Activated CD4-positive, CD25-positive, alpha-beta regulatory T cell (primary cell): ENCODE measurements at regions not wholly inside any gene's neighbourhood (a gene's known extent, or its start where the extent isn't known, plus 50 kb on each side); places are given as distances from the start of the nearest gene placed in this dataset.
"Not testable (repeated sequence)": the region's sequence is repeated elsewhere in the genome, so short reads cannot be mapped to it uniquely, and the experiment has no call there.

ENCODE experiments used
- DNase-seq, 4 experiments: peaks; one replicate each; lab custom pipeline; 2025; lab: John Stamatoyannopoulos, UW

DNA sequence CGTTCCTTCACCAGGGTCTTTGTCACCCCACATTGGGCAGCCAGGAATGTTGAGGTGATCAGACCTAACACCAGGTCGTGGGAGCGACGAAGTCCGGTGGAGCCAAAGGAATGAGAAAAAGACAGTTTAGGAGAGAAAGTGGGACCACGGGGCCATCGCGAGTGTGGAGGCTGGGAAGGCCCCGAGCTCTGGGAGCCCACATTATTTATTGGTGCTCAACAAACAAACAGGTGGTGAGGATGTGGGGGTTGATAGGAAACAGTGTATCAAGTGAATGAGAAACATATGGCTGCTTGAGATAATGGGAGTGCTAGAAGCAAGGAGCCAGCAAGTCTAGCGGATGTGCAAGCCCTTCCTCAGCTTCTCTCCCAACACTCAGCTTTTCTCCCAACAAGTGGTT, 287.1 kb upstream of the SGK1 start:
- DNase-seq = no peak

GRCh38 chr6:134604014-134604676, 286.2 kb upstream of the SGK1 start:
- no peak for DNase-seq

- DNase-seq = no peak
Observed at GRCh38 chr6:134603561-134603960, 285.6 kb upstream of the SGK1 start.

GRCh38 chr6:134602123-134602522, 284.2 kb upstream of the SGK1 start:
- no peak for DNase-seq

DNA sequence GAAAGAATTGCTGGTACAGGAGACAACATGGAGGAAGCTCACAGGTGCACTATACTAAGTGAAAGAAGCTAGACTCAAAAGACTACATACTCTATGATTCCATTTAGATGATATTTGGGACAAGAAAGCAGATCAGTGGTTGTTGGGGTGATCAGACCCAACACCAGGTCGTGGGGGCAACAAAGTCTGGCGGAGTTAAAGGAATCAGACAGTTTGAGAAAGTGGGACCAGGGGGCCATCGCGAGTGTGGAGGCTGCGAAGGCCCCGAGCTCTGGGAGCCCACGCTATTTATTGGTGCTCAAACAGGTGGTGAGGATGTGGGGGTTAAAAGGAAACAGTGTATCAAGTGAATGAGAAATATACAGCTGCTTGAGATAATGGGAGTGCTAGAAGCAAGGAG, 282.8 kb upstream of the SGK1 start:
- no peak for DNase-seq

DNA sequence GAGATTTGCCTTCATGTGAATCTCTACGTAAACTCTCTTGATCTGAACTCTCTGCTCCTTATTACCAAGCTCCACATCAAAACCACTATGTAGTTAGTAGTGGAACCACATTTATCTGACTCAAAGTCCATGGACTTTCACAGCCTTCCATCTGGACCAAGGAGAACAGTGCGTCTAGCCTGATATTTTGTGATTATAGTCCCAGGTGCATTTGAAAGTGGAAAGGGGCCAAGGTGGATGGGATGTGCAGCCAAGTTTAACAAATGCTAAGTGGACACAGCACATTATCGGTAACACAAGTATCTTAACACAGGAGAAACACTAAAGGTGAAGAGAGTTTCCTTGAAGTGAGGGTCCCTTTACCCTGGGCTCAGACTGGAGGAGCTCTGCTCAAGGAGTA, 281.2 kb upstream of the SGK1 start:
- DNase-seq = no peak

DNA sequence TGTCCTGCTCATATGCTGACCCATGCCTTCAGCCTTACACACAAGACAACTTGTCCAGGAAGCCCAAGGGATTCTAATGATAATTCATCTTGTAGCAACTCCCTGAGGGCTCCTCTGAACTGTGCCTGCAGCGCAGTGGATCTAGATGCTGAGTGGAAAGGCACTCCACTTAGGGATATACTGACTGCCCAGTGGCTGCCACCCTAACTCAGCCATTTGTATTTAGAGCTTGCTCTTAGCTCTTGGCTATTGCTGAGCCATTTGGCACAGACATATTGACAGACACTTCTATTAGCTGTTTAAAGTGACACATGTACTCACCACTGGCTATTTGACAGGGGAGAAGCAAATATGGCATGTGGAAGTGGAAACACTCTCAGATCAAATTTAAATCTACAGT, 278.3 kb upstream of the SGK1 start:
- DNase-seq = no peak

- DNase-seq = no peak
Observed at GRCh38 chr6:134594881-134595280, 277.0 kb upstream of the SGK1 start.

DNA sequence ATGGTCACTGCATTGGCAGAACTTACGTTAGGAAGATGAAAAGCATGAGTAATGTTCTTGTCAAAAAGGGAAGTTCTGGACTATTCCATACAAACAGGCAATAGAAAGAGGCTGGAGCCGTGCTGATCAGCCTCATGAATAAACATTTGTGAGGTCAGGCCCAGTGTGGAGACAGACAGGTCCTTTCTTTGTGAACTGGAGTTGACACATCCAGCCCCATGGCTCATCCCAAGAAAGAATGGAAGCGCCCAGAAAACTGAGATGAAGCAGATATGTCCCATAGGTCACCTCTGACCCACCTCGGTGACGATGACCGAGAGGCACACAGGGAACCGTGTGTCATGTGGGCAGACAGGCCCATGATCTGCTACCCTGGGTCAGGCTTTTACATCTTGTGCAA, 276.0 kb upstream of the SGK1 start:
- no peak for DNase-seq

DNA sequence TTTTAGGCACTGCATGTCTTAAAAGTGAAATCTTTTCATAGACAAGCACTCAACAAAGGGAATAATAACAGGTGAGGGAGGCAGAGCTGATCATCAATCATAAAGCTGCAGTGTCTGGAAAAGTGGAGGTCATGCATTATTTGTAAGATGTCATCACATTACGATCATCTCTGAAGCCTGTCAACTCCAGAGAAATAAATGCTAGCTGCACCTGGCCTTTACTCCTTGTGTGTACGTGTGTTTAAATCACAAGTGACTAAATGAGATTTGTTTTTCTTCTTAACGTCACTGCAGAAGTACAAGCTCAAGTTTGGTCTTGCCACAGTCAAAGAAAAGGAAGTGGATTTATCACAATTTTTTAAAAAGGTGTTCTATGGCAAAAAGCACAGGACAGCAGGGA, 275.5 kb upstream of the SGK1 start:
- DNase-seq = no peak

DNA sequence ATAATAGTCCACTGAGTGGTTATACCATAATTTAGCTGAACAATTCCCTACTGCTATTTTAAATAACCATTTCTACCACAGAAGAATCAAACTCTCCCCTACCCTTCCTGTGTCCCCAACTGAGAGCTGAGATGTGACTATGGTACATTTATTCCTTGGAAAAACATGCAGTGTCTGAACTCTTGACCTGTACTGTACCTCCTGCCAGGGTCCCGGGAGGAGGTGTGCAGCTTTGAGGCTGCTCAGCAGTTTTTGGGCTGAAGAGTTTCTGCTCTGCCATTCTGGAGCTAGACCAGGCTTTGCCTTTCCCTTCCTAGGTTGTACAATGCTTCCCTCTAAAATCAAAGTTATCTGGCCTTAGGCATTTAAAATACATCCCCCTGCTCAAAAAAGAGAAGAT, 275.1 kb upstream of the SGK1 start:
- no peak for DNase-seq

DNA sequence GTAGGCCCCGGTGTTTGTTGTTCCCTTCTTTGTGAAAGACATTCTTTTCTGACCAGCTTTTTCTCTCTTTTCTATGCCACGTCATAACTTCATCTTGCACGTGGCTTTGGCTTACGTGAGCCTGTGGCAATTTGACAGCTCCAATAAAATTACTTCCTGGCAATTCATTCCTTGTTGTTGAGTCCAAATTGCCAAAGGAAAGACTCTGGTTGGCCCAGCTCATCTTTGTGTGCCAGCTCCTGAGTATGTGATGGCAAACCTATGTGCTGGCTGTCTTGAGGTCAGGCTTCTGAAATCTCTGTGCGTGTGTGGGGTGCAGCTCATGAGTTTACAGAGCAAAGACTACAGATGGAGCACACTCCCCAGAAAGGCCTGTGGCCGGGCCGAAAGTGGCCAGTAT, 272.5 kb upstream of the SGK1 start:
- no peak for DNase-seq

DNA sequence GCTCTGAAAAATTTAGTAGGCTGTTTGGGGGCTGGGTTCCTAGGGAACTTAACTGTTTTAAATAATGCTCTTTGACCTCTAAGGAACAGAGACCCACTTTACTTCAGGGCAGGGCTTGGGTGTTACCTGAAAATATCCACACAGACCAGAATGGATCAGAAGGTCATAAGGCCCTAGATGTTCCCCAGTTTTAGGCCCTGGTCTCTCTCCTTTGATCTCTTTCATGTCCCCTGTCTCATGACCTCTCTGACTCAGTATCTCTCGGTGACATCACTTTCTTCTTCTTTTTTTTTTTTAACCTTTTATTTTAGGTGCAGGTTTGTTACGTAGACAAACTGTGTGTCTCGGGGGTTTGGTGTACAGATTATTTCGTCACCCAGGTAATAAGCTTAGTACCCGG, 272.1 kb upstream of the SGK1 start:
- DNase-seq = no peak

- no peak for DNase-seq
Observed at GRCh38 chr6:134589512-134589911, 271.6 kb upstream of the SGK1 start.

- DNase-seq = no peak
Observed at GRCh38 chr6:134588267-134588666, 270.4 kb upstream of the SGK1 start.

- DNase-seq = no peak
Observed at GRCh38 chr6:134585517-134585873, 267.6 kb upstream of the SGK1 start.

DNA sequence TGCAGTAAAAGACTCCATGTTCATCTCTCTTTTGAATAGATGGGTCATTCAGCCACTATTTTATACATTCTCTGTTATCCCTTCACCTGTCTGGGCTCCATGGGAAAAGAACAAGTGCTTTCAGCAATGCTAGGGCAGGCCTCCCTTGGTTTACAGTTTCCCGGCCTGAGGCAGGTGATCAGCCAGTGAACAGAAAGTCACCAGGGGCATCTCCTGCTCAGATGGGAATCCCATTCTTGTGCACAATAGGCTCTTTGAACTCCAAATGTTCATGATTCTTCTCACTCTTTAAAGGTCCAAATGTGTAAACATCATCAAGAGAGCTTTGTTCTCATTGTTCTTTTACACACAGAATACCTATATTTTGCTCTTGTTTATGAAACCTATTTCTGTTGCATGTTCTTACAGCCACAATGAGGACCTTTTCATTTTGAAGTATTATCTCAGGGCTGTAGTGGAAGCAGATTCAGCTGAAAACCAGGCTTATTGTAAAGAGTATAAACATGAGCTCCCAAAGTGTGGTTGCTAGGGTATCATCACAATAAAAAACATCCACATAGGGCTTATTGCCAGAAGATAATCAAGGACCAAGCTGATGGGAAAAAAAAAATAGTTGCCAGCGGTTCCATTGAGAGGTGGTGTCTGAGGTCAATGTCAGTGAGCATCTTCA, 267.1 kb upstream of the SGK1 start:
- DNase-seq = no peak

DNA sequence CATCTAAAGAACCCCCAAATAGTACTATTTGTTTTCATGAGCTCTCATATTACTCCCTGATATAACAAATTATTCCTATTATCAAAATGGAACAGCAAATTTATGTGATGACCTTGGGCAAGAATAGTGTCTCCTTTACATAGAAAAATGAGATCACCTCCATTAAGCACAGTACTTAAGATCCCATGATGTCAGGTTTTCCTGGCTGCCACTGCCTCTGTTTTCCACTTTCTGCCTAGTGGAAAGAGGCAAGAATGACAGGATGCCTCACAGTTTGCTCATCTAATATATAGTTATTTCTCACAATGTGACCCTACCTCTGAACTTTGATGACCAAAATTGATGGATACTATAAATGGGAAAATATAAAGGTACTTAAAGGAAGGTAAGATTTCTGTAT, 260.1 kb upstream of the SGK1 start:
- DNase-seq = no peak

- DNase-seq = no peak
Observed at GRCh38 chr6:134575221-134575620, 257.3 kb upstream of the SGK1 start.

DNA sequence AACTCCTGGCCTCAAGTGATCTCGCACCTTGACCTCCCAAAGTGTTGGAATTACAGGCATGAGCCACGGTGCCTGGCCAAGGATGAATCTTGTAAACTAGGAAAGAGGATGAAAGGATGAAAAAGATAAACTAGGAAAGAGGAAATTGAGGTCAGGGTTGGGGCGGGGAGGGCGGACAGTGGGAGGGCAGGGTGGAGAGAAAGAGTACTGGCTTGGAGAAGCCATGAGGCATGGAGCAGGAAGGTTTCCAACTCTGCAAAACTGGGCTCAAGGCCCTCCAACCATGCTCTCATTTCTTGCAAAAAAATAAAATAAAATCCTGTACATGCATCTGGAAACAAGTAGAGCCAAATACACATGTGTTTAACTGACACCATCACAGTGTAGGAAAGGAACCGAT, 256.6 kb upstream of the SGK1 start:
- DNase-seq = no peak

DNA sequence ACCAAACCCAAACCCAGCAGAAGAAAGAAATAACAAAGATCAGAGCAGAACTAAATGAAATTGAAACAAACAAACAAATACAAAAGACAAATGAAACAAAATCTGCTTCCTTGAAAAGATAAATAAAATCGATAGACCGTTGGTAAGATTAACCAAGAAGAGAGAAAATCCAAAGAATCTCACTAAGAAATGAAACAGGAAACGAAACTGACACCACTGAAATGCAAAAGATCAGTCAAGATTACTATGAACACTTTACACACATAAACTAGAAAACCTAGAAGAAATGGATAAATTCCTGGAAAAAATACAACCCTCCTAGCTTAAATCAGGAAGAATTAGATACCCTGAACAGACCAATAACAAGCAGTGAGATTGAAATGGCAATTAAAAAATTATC, 252.1 kb upstream of the SGK1 start:
- not testable (repeated sequence) for DNase-seq

DNA sequence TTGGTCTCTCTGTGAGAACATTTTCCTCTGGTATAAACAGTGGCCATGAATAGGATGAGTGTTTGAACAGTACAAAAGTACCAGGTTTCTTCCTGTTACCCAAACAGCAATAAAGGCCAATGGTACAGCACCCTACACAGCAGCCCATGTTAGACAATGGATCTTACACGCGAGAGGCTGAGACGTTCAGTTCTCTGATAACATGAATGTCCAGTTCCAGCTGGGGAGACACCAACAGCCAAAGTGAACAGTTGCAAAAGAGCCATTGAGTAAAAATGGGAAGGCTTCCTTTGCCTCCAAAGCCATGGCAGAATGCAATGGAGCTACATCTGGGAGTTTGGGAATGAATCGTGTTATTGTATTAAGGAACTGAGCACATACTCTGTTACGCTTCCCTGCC, 246.8 kb upstream of the SGK1 start:
- DNase-seq = no peak

- DNase-seq = no peak
Observed at GRCh38 chr6:134560019-134560418, 242.1 kb upstream of the SGK1 start.

- DNase-seq = no peak
Observed at GRCh38 chr6:134557509-134557908, 239.6 kb upstream of the SGK1 start.
